Stromal cell of bone marrow (primary cell): ENCODE measurements at regions not wholly inside any gene's neighbourhood (a gene's known extent, or its start where the extent isn't known, plus 50 kb on each side); places are given as distances from the start of the nearest gene placed in this dataset.
A peak's percentile ranks its signal among the peaks of the same experiment; 100 is the strongest.
"Not testable (repeated sequence)": the region's sequence is repeated elsewhere in the genome, so short reads cannot be mapped to it uniquely, and the experiment has no call there.

Source experiments
- DNase-seq: peaks from one replicate; pipeline ENCODE4 v3.0.0-alpha.2; 2012; ENCODE audit warnings: low read depth

GRCh38 chr21:14058566-14058965 is 152.2 kb downstream of the LIPI start:
- no peak for DNase-seq

GRCh38 chr21:14057841-14058481 is 152.8 kb downstream of the LIPI start:
- DNase-seq = peak; percentile 5

DNA sequence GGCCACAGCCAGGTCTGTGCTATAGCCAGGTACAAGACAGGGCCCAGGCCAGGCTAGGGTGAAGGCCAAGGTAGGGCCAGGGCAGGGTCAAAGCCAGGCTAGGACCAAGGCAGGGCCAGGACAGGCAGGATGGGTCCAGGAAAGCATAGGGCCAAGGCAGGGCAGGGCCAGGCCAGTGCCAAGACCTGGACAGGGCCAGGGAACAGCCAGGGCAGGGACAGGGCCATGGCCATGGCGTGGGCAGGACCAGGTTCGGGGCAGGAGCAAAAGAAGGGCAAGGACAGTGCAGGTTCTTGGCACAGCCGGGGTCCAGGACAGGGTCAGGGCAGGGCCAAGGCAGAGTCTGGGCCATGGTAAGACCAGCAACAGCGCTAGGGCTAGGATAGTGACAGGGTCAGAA is 153.4 kb downstream of the LIPI start:
- DNase-seq = no peak

DNA sequence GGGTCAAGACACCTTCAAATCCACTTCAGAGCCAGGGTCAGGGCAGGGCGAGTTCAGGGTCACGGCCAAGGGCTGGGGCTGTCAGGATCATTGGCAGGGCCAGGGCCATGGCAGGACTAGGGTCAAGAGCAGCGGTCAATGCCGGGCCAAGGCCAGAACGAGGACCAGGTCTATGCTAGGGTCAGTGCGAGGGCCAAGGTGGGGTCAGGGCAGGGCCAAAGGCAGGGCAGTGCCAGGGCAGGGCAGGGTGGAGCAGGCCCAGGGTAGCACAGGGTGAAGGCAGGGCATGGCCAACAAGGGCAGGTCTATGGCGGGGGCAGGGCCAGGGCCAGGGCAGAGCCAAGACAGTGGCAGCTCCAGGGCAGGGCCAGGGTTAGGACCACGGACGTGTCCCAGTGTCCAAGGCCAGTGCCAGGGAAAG is 154.0 kb downstream of the LIPI start:
- no peak for DNase-seq

GRCh38 chr21:14055746-14056515 is 154.8 kb downstream of the LIPI start:
- DNase-seq = not testable (repeated sequence)

GRCh38 chr21:14054682-14055081 is 156.1 kb downstream of the LIPI start:
- DNase-seq = no peak

- no peak for DNase-seq
These were observed 160.6 kb downstream of the LIPI start for GRCh38 chr21:14050121-14050520.

GRCh38 chr21:14046401-14046800 is 164.4 kb downstream of the LIPI start:
- no peak for DNase-seq

DNA sequence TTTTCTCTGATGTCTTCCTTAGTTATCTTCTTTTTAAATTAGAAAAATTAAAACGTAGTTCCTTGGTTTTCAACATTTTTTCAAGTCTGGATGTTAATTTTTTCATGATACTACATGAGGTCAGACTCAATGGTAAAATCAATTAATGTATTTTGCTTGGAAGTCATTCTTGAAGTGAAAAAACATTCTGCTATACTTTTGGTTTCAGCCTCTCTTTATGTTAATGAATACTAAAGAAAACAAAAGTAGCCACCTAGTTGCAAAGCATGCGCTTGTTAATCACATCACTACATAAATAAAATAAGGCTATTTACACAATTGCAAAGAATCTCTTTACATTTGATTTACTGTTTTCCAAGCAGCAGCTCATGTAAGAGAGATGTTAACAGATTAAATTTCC is 170.4 kb downstream of the LIPI start:
- DNase-seq = no peak

- DNase-seq = not testable (repeated sequence)
These were observed 182.1 kb downstream of the LIPI start for GRCh38 chr21:14028619-14029018.

- DNase-seq = peak; percentile 83
These were observed 183.4 kb downstream of the LIPI start for GRCh38 chr21:14027235-14027869.

- not testable (repeated sequence) for DNase-seq
These were observed 190.6 kb downstream of the LIPI start for GRCh38 chr21:14020108-14020507.

DNA sequence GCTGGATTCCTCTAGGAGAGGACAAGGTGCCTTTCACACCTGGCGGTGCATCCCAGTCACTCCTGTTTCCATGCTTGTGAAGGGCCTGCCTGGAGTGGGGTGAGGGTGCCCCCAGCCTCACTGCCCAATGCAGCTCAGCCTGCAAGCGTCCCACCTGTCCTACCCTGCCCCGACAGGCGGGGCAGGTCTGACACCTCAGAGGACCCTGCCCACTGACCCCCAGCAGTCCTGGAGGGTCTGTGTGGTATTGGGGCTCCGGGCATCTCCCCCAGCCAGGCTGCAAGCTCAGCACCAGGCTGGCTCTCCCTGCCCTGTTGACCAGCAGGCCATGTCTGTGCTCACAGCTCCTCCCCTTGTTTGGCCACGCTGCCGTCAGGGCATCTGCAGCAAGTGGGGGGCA is 194.9 kb downstream of the LIPI start:
- not testable (repeated sequence) for DNase-seq

GRCh38 chr21:14013623-14014498 is 196.9 kb downstream of the LIPI start:
- not testable (repeated sequence) for DNase-seq

- DNase-seq = no peak
These were observed 197.6 kb downstream of the LIPI start for GRCh38 chr21:14013056-14013603.

GRCh38 chr21:14012409-14012808 is 198.3 kb downstream of the LIPI start:
- no peak for DNase-seq

- DNase-seq = not testable (repeated sequence)
These were observed 199.0 kb downstream of the LIPI start for GRCh38 chr21:14011751-14012150.

DNA sequence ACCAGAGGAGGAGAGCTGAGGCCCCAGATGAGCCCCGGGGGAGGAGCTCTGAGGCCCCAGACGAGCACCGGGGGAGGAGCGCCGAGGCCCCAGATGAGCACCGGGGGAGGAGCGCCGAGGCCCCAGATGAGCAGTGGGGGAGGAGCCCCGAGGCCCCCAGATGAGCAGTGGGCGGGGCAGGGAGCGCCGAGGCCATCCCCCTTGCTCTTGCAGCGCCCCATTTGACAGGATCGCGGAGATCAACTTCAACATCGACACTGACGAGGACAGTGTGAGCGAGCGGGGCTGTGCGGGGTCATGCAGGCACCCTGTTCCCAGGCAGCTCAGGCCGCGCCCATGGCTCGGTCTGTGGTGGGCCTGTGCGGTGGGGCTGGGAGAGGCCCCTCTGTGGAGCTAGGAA is 199.6 kb downstream of the LIPI start:
- DNase-seq = not testable (repeated sequence)

DNA sequence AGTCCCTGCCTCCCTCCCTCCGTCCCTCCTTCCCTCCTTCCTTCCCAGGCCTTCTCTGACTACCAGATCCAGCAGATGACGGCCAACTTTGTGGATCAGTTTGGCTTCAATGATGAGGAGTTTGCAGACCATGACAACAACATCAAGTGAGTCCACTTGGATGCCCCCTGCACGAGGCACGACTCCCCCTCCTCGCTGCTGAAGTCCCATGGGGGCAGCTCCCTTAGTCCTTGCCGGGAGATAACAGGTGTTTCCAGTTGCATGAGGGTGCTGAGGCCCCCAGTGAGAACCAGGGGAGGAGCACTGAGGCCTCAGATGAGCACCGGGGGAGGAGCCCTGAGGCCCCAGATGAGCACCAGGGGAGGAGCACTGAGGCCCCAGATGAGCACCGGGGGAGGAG is 200.0 kb downstream of the LIPI start:
- no peak for DNase-seq

- not testable (repeated sequence) for DNase-seq
These were observed 200.8 kb downstream of the LIPI start for GRCh38 chr21:14009990-14010389.

DNA sequence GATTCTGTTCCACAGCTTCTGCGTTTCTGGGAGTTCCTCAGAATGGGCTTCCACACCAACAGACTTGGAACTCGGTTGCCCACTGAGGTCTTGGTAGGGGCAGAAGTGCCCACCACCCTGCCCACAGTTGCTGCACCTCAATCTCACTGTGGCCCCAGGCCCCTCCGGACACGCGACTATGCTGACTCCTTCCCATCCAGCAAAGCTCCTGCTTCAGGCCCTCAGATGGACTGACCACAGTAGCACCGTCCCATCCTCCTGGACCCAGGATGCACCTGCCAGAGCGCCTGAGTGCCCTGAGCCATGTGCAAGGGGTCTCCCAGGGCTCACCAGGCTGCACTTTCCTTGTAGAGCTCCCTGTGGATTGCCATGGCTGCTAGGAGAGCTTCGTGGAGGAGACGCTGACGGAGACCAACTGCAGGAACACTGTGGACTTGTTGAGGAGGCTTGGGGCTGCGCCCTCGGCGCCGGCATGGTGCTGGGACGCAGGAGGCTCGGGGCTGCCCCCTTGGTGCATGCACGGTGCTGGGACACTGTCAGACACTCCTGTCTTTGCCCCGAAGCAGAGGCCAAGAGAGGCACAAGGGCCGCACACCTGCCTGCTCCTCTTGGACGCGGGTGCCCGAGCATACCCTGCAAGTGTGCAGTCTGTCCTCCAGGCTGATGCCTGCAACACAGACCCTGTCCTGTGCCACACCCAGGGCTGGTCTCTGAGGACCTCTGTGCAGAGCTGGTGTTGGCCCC is 201.3 kb downstream of the LIPI start:
- not testable (repeated sequence) for DNase-seq
